PFSK-1 (cell line): ENCODE measurements at regions not wholly inside any gene's neighbourhood (a gene's known extent, or its start where the extent isn't known, plus 50 kb on each side); places are given as distances from the start of the nearest gene placed in this dataset.

Experiments
- FOXP2 ChIP-seq: optimal IDR thresholded peaks from 2 replicates; pipeline ENCODE3; 2011; ENCODE audit warnings: borderline replicate concordance, control low read depth, inconsistent platforms; ENCODE audit not compliant: insufficient read depth; ENCODE audit errors: extremely low read length, extremely low read depth
- POLR2AphosphoS5 ChIP-seq: IDR thresholded peaks from 2 replicates; pipeline ENCODE4 v1.6.1; 2012; ENCODE audit warnings: low read depth, mild to moderate bottlenecking, control low read depth, low read length, moderate library complexity
- REST ChIP-seq, 2 experiments: IDR thresholded peaks; 2 replicates each; pipeline versions ENCODE4 v1.6.1 to v1.8.0; 2011 to 2012; ENCODE audit warnings: low read depth in 2 of 2, low read length in 2 of 2, control low read depth in 1 of 2, inconsistent platforms in 1 of 2, mild to moderate bottlenecking in 1 of 2, moderate library complexity in 1 of 2; ENCODE audit not compliant: insufficient read depth in 1 of 2
- SIN3A ChIP-seq: IDR thresholded peaks from 2 replicates; pipeline ENCODE4 v1.6.1; 2012; ENCODE audit warnings: mild to moderate bottlenecking, low read length, moderate library complexity, borderline replicate concordance; ENCODE audit not compliant: insufficient read depth
- TAF1 ChIP-seq: IDR thresholded peaks from 2 replicates; pipeline ENCODE4 v1.6.1; 2012; ENCODE audit warnings: low read length, control low read depth, borderline replicate concordance; ENCODE audit not compliant: insufficient read depth

- TF ChIP-seq SIN3A, result no peak
- TF ChIP-seq TAF1, result no peak
- TF ChIP-seq POLR2AphosphoS5, result no peak
- TF ChIP-seq REST (IDR thresholded peaks at IDR 0.05; ENCODE audit: insufficient read depth in 1 of 2, low read depth in 2 of 2, low read length in 2 of 2), result no peak
- no peak for TF ChIP-seq FOXP2
These were observed 1092.0 kb downstream of the DIPK2A start for GRCh38 chr3:145063616-145064015.
